ENCODE measurements at regions not wholly inside any gene's neighbourhood (a gene's known extent, or its start where the extent isn't known, plus 50 kb on each side); places are given as distances from the start of the nearest gene placed in this dataset.

DNA sequence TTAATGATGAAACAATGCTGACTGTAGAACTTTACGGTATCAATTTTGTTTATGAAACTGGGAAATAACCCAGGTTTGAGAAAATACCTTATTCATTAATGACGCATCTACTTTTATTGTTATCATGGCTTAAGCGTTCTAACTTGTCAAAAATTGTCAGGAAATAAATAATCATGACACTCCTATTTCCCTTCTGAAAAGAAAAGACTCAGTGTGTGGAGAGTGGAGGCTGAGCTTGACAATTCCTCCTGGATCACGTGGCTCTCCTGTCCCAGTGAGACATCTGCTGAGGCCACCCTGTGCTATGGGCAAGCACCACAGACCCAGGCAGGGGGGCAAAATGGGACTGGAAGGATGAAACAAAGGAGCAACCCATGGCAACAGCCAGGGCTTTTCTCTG, 466.4 kb downstream of the ZNF608 start:
- Histone ChIP-seq H3K27me3 (ENCODE audit: insufficient read depth, low read length) (no peaks in the 10 kb centered on the region), H3K18ac (ENCODE audit: insufficient read length, low read depth, low read length) (no peak overlapping the region), H3T11ph (ENCODE audit: low read length) (no peak overlapping the region), H2AK5ac (ENCODE audit: insufficient read length, low read length) (no peak overlapping the region), H3K14ac (ENCODE audit: insufficient read depth, low read length) (no peak overlapping the region), H2BK120ac (ENCODE audit: low read depth, low read length, poor library complexity, severe bottlenecking) (no peak overlapping the region), H4K8ac (replicated peaks; ENCODE audit: insufficient read length, low read depth, low read length) (no peak overlapping the region), H2BK5ac (ENCODE audit: insufficient read length, low read length) (no peak overlapping the region), H2AFZ (ENCODE audit: low read length) (no peak overlapping the region), H3K4ac (ENCODE audit: low read depth, low read length) (no peak overlapping the region), H3K23me2 (ENCODE audit: insufficient read length, low read depth, low read length, poor library complexity, severe bottlenecking) (no peaks in the 10 kb centered on the region), H3K23ac (ENCODE audit: insufficient read length, low read depth, low read length) (no peak overlapping the region), H3K9ac (ENCODE audit: extremely low read depth, insufficient read length, low read length) (no peak overlapping the region), H3K4me2 (ENCODE audit: insufficient read depth, insufficient read length, low read length) (no peak overlapping the region), H3K56ac (ENCODE audit: insufficient read length, low read depth, low read length) (no peak overlapping the region), H3K9me3 (ENCODE audit: control insufficient read depth, low read depth, low read length) (no peaks in the 10 kb centered on the region), H2BK12ac (ENCODE audit: insufficient read length, low read depth, low read length) (no peak overlapping the region), H3K27ac (ENCODE audit: insufficient read length, low read depth, low read length) (no peak overlapping the region), H3K4me1 (ENCODE audit: insufficient read depth, low read length) (no peaks in the 10 kb centered on the region), H4K91ac (ENCODE audit: insufficient read length, low read depth, low read length) (no peak overlapping the region), H2BK15ac (ENCODE audit: low read depth, low read length) (no peak overlapping the region), H4K5ac (ENCODE audit: insufficient read length, low read depth, low read length) (no peak overlapping the region), H2BK20ac (ENCODE audit: low read depth, low read length, poor library complexity, severe bottlenecking) (no peak overlapping the region), H3K79me2 (ENCODE audit: insufficient read depth, low read length) (no peaks in the 10 kb centered on the region), H4K20me1 (ENCODE audit: control insufficient read depth, insufficient read depth, insufficient read length) (no peaks in the 10 kb centered on the region), H3K79me1 (ENCODE audit: insufficient read depth, low read depth, low read length, poor library complexity, severe bottlenecking) (no peaks in the 10 kb centered on the region)
- H3K4me3 Mint-ChIP-seq, result no peak overlapping the region
- H3K4me1 Mint-ChIP-seq, result peaks cover 8 to 11% of the 10 kb centered on the region in 2 experiments
- no peak for DNase-seq
- H3K27me3 Mint-ChIP-seq (ENCODE audit: low read depth), result no peaks in the 10 kb centered on the region
- no CpG with 5 or more reads among the region's 4 CpGs for WGBS (ENCODE audit: extremely low coverage, insufficient read length, low lambda C conversion rate)
- no peaks in the 10 kb centered on the region; a peak in 1 of 7 replicates for H3K36me3 Mint-ChIP-seq (ENCODE audit: insufficient read depth in 1 of 3, low read depth in 3 of 3)
- TF ChIP-seq, protein P1, sequence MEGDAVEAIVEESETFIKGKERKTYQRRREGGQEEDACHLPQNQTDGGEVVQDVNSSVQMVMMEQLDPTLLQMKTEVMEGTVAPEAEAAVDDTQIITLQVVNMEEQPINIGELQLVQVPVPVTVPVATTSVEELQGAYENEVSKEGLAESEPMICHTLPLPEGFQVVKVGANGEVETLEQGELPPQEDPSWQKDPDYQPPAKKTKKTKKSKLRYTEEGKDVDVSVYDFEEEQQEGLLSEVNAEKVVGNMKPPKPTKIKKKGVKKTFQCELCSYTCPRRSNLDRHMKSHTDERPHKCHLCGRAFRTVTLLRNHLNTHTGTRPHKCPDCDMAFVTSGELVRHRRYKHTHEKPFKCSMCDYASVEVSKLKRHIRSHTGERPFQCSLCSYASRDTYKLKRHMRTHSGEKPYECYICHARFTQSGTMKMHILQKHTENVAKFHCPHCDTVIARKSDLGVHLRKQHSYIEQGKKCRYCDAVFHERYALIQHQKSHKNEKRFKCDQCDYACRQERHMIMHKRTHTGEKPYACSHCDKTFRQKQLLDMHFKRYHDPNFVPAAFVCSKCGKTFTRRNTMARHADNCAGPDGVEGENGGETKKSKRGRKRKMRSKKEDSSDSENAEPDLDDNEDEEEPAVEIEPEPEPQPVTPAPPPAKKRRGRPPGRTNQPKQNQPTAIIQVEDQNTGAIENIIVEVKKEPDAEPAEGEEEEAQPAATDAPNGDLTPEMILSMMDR (conservative IDR thresholded peaks at IDR 0.05), result no peak
- no peak overlapping the region for H3K27ac Mint-ChIP-seq
- H3K9me3 Mint-ChIP-seq, result no peaks in the 10 kb centered on the region
